CD4-positive, alpha-beta T cell treated with Interleukin-21 for 1 hour (primary cell): ENCODE measurements at regions not wholly inside any gene's neighbourhood (a gene's known extent, or its start where the extent isn't known, plus 50 kb on each side); places are given as distances from the start of the nearest gene placed in this dataset.

Source experiments
- DNase-seq: peaks from one replicate; pipeline ENCODE4 v3.0.0-alpha.2; 2020

DNA sequence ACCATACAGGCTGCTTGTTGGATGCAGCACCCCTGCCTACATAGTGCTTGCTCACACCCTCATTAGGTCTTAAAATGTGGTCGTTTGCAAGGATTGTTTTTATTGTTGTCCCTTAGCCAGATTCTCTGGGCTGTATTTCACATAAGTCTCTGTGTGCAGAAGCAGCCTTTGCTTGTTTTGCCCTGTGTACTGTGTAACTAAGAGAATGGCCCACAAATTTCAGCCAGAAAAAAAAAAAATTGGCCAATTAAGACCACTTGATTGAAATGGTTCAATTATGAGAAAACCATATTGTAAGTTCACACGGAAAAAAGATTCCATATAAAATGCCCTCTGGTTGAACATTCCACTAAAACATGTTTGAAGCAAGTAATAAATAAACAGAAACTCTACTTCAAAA, 377.1 kb upstream of the SOX11 start:
- no peak for DNase-seq

- DNase-seq = no peak
These were observed 376.7 kb upstream of the SOX11 start for GRCh38 chr2:5315512-5315911.

DNA sequence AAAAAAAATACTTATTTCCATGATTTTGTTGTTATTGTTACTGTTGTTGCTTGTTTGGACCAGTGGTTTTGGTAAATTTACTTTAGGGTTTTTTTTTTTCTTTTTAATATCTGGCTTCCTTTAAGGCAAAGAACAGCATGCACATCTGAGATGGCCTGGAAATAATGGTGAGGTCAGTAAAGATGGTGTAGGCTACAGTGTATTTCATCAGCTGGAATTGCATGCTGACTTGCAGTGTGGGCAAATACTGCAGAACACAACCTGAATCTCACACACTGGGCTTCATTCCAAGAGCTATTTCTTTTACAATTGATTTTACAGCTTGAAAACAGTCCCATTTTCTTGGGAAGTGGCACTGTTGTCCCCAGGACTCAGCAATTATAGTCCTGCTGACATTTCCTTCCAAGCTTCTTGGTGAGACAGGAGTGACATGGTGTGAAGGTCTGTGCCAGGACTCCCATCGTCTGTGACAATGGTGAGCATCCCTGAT, 376.1 kb upstream of the SOX11 start:
- DNase-seq = no peak

GRCh38 chr2:5319493-5319892, 372.7 kb upstream of the SOX11 start:
- DNase-seq = no peak

- DNase-seq = no peak
These were observed 369.8 kb upstream of the SOX11 start for GRCh38 chr2:5322396-5322795.

GRCh38 chr2:5325523-5325922, 366.7 kb upstream of the SOX11 start:
- DNase-seq = no peak

- DNase-seq = no peak
These were observed 363.4 kb upstream of the SOX11 start for GRCh38 chr2:5328826-5329225.

DNA sequence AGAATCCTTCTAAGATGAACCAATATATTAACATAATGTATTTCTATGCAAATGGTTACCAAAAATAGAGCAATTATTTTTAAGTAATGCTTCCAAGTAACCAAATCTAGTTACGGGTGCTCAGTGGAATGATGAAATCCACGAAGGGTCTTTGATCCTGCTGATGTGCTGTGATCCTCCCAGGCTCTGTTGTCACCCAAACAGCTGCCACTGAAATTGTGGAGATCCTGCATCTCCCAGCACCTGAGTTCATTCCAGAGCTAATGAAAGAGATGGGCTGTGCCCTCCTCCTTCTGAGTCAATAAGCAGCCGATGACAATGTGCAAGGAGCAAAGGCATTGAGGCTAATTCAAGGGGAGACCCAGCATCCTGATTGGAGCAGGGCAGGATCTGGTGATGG, 362.4 kb upstream of the SOX11 start:
- no peak for DNase-seq

- no peak for DNase-seq
These were observed 361.2 kb upstream of the SOX11 start for GRCh38 chr2:5330961-5331360.

GRCh38 chr2:5332925-5333324, 359.3 kb upstream of the SOX11 start:
- no peak for DNase-seq

DNA sequence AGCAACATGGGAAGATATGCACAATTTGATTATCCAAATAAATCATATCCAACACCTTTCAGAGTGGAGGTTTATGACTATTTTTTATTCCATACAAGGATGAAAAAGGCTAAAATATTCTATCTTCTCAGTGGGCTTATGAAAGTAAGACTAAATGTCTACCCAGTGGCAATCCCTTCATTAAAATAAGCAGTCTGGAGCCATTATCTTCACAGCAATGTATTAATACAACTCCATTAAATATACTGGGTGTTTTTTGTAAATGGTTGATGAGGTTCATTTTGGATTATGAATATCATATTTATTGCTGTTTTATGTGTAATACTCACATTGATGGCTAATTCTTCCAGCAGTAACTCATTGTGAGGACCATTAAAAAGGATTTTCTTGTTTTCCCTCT, 352.7 kb upstream of the SOX11 start:
- DNase-seq = no peak

GRCh38 chr2:5343785-5344335, 348.3 kb upstream of the SOX11 start:
- DNase-seq = no peak

- DNase-seq = no peak
These were observed 339.9 kb upstream of the SOX11 start for GRCh38 chr2:5352286-5352685.

GRCh38 chr2:5353565-5353964, 338.6 kb upstream of the SOX11 start:
- DNase-seq = no peak

- no peak for DNase-seq
These were observed 332.8 kb upstream of the SOX11 start for GRCh38 chr2:5359397-5359796.

GRCh38 chr2:5360081-5360480, 332.1 kb upstream of the SOX11 start:
- DNase-seq = no peak

DNA sequence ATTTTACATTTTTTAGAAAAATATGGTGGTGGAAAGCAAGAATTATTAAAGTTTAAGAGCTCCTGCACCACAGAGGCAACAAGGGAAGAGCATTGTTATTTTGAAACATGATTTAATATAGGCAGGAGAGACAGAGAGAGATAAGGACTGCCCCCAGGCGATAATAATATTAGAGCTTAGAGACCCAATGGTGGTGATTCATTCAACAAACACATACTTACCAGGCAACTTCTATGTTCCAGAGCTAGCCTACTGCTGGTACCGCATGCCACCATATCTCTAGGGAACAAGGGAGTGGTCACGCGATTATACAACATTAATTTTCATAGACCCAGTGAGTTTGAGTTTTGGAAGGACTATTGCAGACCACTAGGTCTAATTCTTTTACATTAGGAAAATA, 327.8 kb upstream of the SOX11 start:
- DNase-seq = no peak

- DNase-seq = peak; percentile 3
These were observed 326.2 kb upstream of the SOX11 start for GRCh38 chr2:5365871-5366461.

DNA sequence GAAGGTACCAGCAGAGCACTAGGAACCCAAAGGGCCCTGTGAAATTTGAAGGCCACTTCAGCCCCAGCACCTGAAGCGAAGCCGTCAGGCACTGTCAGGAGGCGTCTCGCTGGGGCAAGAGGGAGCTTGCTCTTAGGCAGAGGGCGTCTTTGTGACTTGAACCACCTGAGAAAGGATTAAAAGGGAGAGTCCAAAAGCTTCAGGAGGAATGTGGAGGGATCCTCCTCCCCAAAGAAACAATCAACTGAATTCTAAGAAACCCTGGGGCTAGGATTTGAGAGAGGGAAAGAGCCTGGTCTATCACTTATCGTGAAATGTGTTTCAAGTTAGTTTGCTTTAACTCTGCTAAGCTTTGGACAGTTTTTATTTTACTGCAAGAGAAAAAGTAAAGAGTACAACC, 324.9 kb upstream of the SOX11 start:
- no peak for DNase-seq

DNA sequence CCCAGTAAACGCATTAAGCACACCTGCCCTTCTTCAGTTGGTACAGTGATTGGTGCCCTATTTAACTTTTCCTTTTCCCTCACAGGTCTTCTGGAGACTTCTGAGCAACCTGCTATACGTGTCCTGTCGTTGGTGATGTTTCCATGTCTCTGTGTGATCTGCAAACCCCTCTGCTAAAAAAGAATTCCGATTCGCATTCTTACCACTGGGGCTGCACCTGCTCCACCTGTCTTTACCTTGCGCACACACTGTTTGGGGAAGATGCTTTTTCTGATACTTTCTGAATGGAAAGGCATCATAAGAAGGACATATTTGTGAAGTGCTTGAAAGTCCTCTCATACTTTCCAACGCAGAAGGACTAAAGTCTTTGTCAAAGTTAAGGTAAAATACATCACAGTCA, 323.9 kb upstream of the SOX11 start:
- DNase-seq = no peak

DNA sequence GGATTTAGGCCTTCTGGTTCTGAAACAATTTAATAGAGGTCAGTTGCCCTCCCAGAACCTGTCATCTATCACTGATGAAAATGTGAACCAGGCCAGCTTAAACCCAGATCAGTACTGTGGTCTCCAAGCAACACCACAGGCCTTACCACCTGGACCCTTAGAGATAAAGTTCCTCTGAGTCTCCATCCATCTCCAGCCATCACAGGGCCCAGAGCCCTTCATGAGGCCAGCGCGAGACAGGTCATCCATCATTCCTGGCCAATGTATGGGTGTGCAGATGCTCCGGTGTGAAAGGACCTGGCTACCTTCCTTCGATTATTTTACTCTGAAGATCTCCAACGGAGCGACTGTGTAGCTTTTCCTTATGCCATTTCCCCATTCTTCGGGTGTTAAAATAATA, 322.7 kb upstream of the SOX11 start:
- DNase-seq = no peak

DNA sequence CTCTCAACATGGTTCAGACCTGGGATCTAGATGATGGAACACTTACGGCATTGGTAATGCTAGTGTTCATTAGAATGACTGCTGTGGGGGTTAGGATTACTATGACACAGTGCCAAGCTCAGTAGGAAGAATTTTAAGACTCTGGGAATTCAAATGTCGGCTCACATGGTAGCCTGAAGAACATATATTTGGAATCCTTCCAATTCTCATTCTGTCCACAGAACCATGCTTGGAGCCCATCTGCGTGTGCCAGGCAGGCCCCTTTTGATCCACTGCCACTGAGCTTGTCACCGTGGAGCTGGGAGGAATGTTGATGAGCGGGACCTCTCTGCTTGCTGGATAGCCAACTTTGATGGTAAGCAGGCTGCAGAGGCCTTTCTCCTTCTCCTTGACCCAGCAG, 322.0 kb upstream of the SOX11 start:
- no peak for DNase-seq

- DNase-seq = no peak
These were observed 320.0 kb upstream of the SOX11 start for GRCh38 chr2:5372141-5372540.

DNA sequence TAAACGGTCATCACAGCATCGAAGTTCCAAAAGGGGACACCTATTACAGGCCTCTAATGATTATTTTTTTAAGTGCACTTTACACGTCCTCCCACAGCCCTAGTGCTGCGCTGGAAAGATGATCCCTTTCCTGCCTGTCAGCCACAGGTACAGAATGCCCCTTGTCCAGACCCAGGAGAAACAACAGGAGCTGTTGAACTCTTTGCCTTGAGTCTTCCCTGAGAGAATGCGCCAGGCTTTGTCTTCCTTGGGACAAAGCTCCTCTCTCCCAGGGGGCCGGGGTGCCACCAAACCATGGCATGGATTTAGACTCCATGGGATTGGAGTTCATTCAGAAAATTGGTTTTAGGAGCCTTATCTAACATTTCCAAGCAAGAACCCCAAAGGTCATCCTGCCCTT, 319.0 kb upstream of the SOX11 start:
- DNase-seq = no peak

DNA sequence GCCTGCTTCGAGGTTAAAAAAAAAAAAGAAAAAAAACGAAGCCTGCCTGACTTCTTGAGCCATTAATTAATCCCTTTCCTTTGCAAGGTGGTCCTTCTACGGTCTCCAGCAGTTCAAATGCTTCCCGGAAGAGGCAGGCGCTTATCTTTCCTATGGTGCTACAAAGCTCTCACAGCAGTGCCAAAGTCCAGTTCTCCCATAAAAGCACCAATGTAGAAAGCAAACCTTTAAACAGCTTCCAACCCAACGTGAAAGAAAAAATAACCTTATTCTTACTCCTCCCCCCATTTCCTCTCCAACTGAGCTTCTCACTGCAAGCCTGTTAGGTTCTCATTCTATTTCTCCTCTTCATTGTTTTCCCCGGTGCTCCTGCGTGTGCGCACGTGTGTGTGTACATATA, 317.4 kb upstream of the SOX11 start:
- DNase-seq = no peak
